H1 (cell line): ENCODE measurements at regions not wholly inside any gene's neighbourhood (a gene's known extent, or its start where the extent isn't known, plus 50 kb on each side); places are given as distances from the start of the nearest gene placed in this dataset.

Experiments
- BRCA1 ChIP-seq: IDR thresholded peaks from 2 replicates; pipeline ENCODE4 v1.6.1; 2012; ENCODE audit warnings: low read depth, low read length, improper control_type of control experiment
- CTCF ChIP-seq, 3 experiments: IDR thresholded peaks; 1 replicate in 2 of 3; 2 replicates in 1 of 3; pipeline versions ENCODE4 v1.5.1 to v1.6.1; 2011; ENCODE audit warnings: low read length in 3 of 3, mild to moderate bottlenecking in 3 of 3, inconsistent platforms in 2 of 3, low read depth in 1 of 3, moderate library complexity in 1 of 3; ENCODE audit not compliant: insufficient read depth in 1 of 3; ENCODE audit errors: control extremely low read depth in 1 of 3
- KDM1A ChIP-seq: fragments of 200-600, 300-600 bp; sonication (generic); IDR thresholded peaks from 2 replicates; pipeline ENCODE4 v1.7.1; 2016; ENCODE audit warnings: mild to moderate bottlenecking, low read length, borderline replicate concordance
- RFX5 ChIP-seq: IDR thresholded peaks from 2 replicates; pipeline ENCODE4 v1.6.1; 2011; ENCODE audit warnings: low read depth, low read length, improper control_type of control experiment, borderline replicate concordance
- SIN3A ChIP-seq, 2 experiments: IDR thresholded peaks in 1 of 2; conservative IDR thresholded peaks in 1 of 2; 2 replicates each; pipeline ENCODE4 v1.6.1; 2011 to 2012; ENCODE audit warnings: low read length in 2 of 2, improper control_type of control experiment in 1 of 2, low read depth in 1 of 2, mild to moderate bottlenecking in 1 of 2
- TF ChIP-seq, protein P1 (sequence below): IDR thresholded peaks from 2 replicates; pipeline ENCODE4 v1.6.1; 2011; ENCODE audit warnings: low read length, improper control_type of control experiment

GRCh38 chr14:56975521-56975920 is 165.2 kb upstream of the OTX2 start (continued):
- no peak for TF ChIP-seq CTCF (IDR thresholded peaks at IDR 0.05; ENCODE audit: control extremely low read depth in 1 of 3, insufficient read depth in 1 of 3, low read depth in 1 of 3, low read length in 3 of 3)
- TF ChIP-seq SIN3A (conservative IDR thresholded peaks at IDR 0.05 in 1 of 2, IDR thresholded peaks at IDR 0.05 in 1 of 2; ENCODE audit: low read depth in 1 of 2, low read length in 2 of 2) = no peak
- no peak for TF ChIP-seq KDM1A
- TF ChIP-seq, protein P1, sequence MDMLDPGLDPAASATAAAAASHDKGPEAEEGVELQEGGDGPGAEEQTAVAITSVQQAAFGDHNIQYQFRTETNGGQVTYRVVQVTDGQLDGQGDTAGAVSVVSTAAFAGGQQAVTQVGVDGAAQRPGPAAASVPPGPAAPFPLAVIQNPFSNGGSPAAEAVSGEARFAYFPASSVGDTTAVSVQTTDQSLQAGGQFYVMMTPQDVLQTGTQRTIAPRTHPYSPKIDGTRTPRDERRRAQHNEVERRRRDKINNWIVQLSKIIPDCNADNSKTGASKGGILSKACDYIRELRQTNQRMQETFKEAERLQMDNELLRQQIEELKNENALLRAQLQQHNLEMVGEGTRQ = no peak
- no peak for TF ChIP-seq BRCA1
- no peak for TF ChIP-seq RFX5
